Cardiac muscle cell (in vitro differentiated cells and primary cell): ENCODE measurements at regions not wholly inside any gene's neighbourhood (a gene's known extent, or its start where the extent isn't known, plus 50 kb on each side); places are given as distances from the start of the nearest gene placed in this dataset.
"Not testable (repeated sequence)": the region's sequence is repeated elsewhere in the genome, so short reads cannot be mapped to it uniquely, and the experiment has no call there.

Source experiments
- DNase-seq, 2 donors: peaks; one replicate each; pipeline versions ENCODE4 v3.0.0 to v3.0.0-alpha.2; 2010 to 2017; ENCODE audit warnings: low read depth in 1 of 2, low spot score in 1 of 2
- H3K27ac ChIP-seq: fragments of 200-600 bp; sonication (generic); 2 replicates; pipeline ENCODE4 v1.5.1; 2016
- H3K27me3 ChIP-seq: fragments of 200-600 bp; sonication (generic); 2 replicates; pipeline ENCODE4 v1.6.0; 2016; ENCODE audit warnings: control low read depth
- H3K36me3 ChIP-seq: fragments of 200-600 bp; sonication (generic); 2 replicates; pipeline ENCODE4 v1.5.1; 2016; ENCODE audit warnings: control low read depth
- H3K4me1 ChIP-seq: fragments of 200-600 bp; sonication (generic); 2 replicates; pipeline ENCODE4 v1.8.1; 2017; ENCODE audit warnings: low read depth, mild to moderate bottlenecking, mixed run types
- H3K4me3 ChIP-seq: fragments of 200-600 bp; sonication (generic); 2 replicates; pipeline ENCODE4 v1.5.1; 2016; ENCODE audit warnings: mild to moderate bottlenecking
- H3K9me3 ChIP-seq: fragments of 200-600 bp; sonication (generic); 2 replicates; pipeline ENCODE4 v1.5.1; 2017; ENCODE audit warnings: low read depth, mild to moderate bottlenecking, control low read depth
- CTCF ChIP-seq: IDR thresholded peaks from 2 replicates; pipeline ENCODE4 v1.5.1; 2012; ENCODE audit warnings: low read depth, mild to moderate bottlenecking, low read length

- peaks cover 3% of the 10 kb centered on the region for H3K9me3 ChIP-seq
- no peak overlapping the region for H3K27ac ChIP-seq
- H3K36me3 ChIP-seq: no peaks in the 10 kb centered on the region
- no peak for TF ChIP-seq CTCF
- no peaks in the 10 kb centered on the region for H3K27me3 ChIP-seq
- H3K4me3 ChIP-seq: no peak overlapping the region
- peaks cover 16% of the 10 kb centered on the region for H3K4me1 ChIP-seq
- no peak for DNase-seq
Observed at GRCh38 chr14:51462182-51462581, 189.5 kb upstream of the FRMD6 start.

DNA sequence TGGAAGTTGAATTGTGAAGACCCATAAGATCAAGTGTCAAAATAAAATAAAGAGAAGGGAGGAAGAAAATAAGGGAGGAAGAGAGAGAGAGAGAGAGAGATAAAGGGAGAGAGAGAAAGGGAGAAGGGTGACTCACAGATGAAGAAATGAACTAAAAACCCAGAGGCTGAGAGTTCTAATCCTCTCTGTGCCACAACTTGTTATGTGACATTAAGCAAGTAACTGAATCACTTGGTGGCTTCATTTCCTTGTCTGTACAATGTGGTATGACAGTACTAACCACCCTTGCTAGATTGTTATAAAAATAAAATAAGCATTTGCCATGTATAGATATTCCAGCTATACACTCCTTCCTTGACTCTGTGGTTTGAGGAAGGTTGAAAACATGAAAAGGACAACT lies 189.0 kb upstream of the FRMD6 start:
- peaks cover 16% of the 10 kb centered on the region for H3K4me1 ChIP-seq
- no peak overlapping the region for H3K27ac ChIP-seq
- H3K4me3 ChIP-seq: no peak overlapping the region
- no peak for TF ChIP-seq CTCF
- H3K36me3 ChIP-seq: no peaks in the 10 kb centered on the region
- no peaks in the 10 kb centered on the region for H3K27me3 ChIP-seq
- peaks cover 3% of the 10 kb centered on the region for H3K9me3 ChIP-seq
- no peak for DNase-seq

DNA sequence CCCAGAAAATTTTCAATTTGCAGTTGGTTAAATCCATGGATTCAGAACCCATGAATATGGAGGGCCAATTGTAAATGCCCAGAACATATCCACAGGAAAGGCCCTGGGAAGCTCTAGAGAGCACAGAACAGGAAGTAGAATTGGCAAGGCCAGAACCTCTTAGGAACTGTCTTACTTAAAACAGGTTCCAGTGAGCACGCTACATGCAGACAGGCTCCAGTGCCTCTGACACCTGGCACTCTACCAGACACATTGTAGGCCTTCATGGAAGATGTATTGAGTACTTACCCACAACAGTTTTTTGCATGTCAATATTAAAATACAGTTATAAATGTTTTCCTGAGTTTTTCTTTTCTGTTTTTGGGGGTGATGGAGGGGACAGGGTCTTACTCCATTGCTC lies 188.2 kb upstream of the FRMD6 start:
- no peaks in the 10 kb centered on the region for H3K36me3 ChIP-seq
- H3K9me3 ChIP-seq: peaks cover 3% of the 10 kb centered on the region
- H3K4me3 ChIP-seq: no peak overlapping the region
- TF ChIP-seq CTCF: no peak
- H3K27ac ChIP-seq: no peak overlapping the region
- peaks cover 11% of the 10 kb centered on the region for H3K4me1 ChIP-seq
- DNase-seq: no peak
- no peaks in the 10 kb centered on the region for H3K27me3 ChIP-seq

GRCh38 chr14:51464411-51464810 lies 187.3 kb upstream of the FRMD6 start:
- H3K9me3 ChIP-seq: peaks cover 3% of the 10 kb centered on the region
- no peak for DNase-seq
- H3K27me3 ChIP-seq: no peaks in the 10 kb centered on the region
- H3K4me1 ChIP-seq: peaks cover 9% of the 10 kb centered on the region
- no peak overlapping the region for H3K27ac ChIP-seq
- no peaks in the 10 kb centered on the region for H3K36me3 ChIP-seq
- no peak overlapping the region for H3K4me3 ChIP-seq
- no peak for TF ChIP-seq CTCF

DNA sequence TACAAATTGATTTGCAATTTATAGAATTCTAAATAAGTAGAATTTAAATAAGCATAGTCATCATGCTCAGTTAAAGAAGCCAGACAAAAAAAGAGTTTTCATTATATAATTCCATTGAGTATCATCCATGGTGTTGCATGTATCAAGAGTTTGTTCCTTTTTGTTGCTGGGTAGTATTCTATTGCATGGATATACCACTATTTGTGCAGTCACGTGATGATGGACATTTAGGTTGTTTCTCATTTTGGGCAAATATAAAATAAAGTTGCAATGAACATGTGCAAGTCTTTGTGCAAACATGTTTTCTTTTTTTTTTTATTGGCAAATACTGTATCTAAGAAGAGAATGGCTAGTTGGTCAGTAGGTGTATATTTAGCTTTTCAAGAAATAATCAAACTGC lies 186.2 kb upstream of the FRMD6 start:
- H3K4me1 ChIP-seq: peaks cover 7% of the 10 kb centered on the region
- no peak overlapping the region for H3K4me3 ChIP-seq
- no peak for DNase-seq
- no peaks in the 10 kb centered on the region for H3K36me3 ChIP-seq
- H3K27ac ChIP-seq: no peak overlapping the region
- peaks cover 3% of the 10 kb centered on the region for H3K9me3 ChIP-seq
- no peaks in the 10 kb centered on the region for H3K27me3 ChIP-seq
- TF ChIP-seq CTCF: no peak

DNA sequence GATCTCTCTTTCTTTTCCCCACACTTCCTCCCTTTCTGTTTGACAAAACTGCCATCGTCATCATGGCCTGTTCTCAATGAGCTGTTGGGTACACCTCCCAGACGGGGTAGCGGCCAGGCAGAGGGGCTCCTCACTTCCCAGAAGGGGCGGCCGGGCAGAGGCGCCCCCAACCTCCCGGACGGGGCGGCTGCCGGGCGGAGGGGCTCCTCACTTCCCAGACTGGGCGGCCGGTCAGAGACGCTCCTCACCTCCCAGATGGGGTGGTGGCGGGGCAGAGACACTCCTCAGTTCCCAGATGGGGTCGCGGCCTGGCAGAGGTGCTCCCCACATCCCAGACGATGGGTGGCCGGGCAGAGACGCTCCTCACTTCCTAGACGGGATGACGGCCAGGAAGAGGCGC lies 184.3 kb upstream of the FRMD6 start:
- not testable (repeated sequence) for H3K9me3 ChIP-seq, H3K4me1 ChIP-seq, H3K27ac ChIP-seq, H3K36me3 ChIP-seq, H3K4me3 ChIP-seq, H3K27me3 ChIP-seq, DNase-seq
